ENCODE measurements at regions not wholly inside any gene's neighbourhood (a gene's known extent, or its start where the extent isn't known, plus 50 kb on each side); places are given as distances from the start of the nearest gene placed in this dataset.

- DNase-seq: no peak
- no peaks in the 10 kb centered on the region for H3K36me3 ChIP-seq
- H3K4me1 ChIP-seq: peaks cover 8% of the 10 kb centered on the region
- H3K27ac ChIP-seq: no peak overlapping the region
- H3K4me3 ChIP-seq: no peak overlapping the region
- H3K27me3 ChIP-seq: no peaks in the 10 kb centered on the region
- H3K9me3 ChIP-seq (replicated peaks): no peaks in the 10 kb centered on the region
Observed at GRCh38 chr13:37345869-37346268, 240.4 kb upstream of the CSNK1A1L start.

DNA sequence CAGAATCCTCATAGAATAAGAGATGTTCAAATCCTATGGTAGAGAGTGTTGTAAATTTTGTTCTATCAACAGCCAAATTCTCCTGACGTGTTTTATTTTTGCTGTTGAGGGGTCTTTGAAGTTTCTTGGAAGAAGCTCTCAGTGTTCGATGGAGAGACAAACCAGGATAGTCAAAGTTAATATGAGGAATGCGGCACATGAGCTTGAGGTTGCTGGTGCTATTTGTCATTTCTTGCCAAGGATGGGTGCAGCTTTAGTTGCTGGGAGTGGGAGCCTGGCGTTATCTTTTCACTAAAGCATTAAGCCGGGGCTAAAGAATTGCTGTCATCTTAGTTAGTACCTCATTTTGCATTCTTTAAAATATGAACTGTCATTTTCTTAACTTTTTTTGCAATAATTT lies 239.9 kb upstream of the CSNK1A1L start:
- Histone ChIP-seq H3K27me3 (no peaks in the 10 kb centered on the region), H3K4me1 (peaks cover 11% of the 10 kb centered on the region), H3K36me3 (no peaks in the 10 kb centered on the region), H3K9me3 (replicated peaks) (no peaks in the 10 kb centered on the region), H3K4me3 (no peak overlapping the region), H3K27ac (no peak overlapping the region)
- no peak for DNase-seq

DNA sequence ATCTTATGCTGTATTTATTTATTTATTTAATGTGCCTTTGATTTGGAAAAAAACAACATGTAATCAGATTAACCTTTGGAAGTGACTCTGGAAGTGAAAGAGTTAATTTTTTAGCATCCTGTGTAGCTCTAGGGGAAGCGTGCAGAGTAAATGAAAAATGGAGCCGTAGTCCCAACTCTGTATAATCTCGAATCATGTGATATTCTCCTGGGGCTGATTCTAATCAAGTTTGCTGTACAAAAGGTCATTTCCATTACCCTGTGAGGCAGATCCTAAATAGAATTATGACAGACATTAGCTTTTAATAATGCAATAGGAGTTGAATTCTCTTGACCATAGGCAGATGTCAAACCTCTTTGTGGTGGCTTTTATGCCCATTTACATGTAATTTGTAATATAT lies 238.6 kb upstream of the CSNK1A1L start:
- peaks cover 11% of the 10 kb centered on the region for H3K4me1 ChIP-seq
- H3K27me3 ChIP-seq: no peaks in the 10 kb centered on the region
- H3K27ac ChIP-seq: no peak overlapping the region
- H3K4me3 ChIP-seq: no peak overlapping the region
- no peaks in the 10 kb centered on the region for H3K9me3 ChIP-seq (replicated peaks)
- DNase-seq: no peak
- no peaks in the 10 kb centered on the region for H3K36me3 ChIP-seq

DNA sequence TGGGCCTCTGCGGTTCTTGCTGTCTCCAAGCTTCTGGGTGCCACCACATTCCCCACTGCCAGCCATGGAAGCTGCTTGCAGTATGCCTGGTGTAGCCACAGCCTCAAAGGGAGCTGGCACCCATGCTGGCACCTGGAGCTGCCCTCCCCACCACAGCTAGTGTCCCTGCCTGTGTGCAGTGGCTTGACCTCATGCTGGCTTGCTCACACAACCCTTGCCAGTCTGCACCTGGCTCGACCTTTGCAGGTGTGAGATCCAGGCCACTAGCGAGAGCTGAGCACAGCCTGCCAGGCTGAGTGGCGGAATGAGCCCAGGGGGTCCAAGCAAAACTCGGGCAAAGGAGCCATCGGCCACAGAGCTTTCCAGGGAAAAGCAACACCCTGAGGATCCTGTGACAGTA lies 236.7 kb upstream of the CSNK1A1L start:
- H3K36me3 ChIP-seq: no peaks in the 10 kb centered on the region
- H3K27ac ChIP-seq: no peak overlapping the region
- H3K4me3 ChIP-seq: no peak overlapping the region
- peaks cover 11% of the 10 kb centered on the region for H3K4me1 ChIP-seq
- no peaks in the 10 kb centered on the region for H3K27me3 ChIP-seq
- no peaks in the 10 kb centered on the region for H3K9me3 ChIP-seq (replicated peaks)
- DNase-seq: no peak

- H3K36me3 ChIP-seq: no peaks in the 10 kb centered on the region
- peak overlapping the region; percentile 48 for H3K27ac ChIP-seq
- peaks cover 11% of the 10 kb centered on the region for H3K4me1 ChIP-seq
- no peak overlapping the region for H3K4me3 ChIP-seq
- peak; percentile 71 to 80 for DNase-seq
- no peaks in the 10 kb centered on the region for H3K9me3 ChIP-seq (replicated peaks)
- no peaks in the 10 kb centered on the region for H3K27me3 ChIP-seq
Observed at GRCh38 chr13:37340901-37341670, 235.6 kb upstream of the CSNK1A1L start.

DNA sequence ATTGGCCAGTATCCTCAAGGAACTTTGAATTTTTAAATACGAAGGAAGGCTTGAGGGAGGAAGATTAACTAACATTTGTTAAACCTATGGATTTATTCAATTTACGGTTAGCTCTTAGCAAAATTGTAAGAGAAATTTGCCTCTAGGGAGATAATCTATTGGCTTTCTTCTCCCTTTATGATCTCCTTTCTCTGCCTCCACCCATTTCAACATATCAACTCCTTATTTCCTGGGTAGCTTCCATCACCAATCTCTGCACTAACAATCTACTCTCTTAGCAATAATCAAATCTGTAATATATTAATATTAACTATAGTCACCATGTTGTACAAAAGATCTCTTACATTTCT lies 233.9 kb upstream of the CSNK1A1L start:
- H3K27me3 ChIP-seq: no peaks in the 10 kb centered on the region
- H3K4me1 ChIP-seq: peaks cover 11% of the 10 kb centered on the region
- DNase-seq: no peak
- no peak overlapping the region for H3K27ac ChIP-seq
- no peak overlapping the region for H3K4me3 ChIP-seq
- H3K36me3 ChIP-seq: no peaks in the 10 kb centered on the region
- no peaks in the 10 kb centered on the region for H3K9me3 ChIP-seq (replicated peaks)

DNA sequence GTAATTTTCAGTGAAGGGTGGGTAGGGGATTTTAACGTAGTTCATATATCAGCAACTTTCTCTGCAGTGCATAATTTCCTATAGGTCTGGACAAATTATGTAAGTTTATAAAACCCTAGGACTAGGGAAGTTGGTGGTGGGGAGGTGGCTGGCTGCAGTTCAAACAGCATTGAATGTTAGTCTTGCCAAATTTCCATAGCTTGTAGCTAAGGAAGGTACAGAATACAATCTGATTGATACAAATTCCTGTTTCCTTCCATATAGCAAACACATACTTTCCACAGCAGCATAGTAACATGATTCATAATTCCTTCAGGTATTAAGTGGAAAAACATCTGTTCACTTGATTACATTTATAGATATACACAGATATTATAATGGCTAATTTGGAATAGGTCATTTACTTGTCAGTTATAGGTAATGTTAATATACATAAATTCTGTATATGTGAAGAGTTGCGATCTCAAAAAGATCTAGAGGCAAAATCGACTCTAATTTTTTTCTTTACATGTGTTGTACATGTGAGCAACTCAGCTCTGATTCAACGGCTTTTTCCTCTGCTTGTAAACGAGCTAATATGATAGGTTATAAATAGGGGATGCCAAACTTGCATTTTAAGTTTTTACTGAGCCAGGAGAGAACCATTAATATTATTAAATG lies 233.4 kb upstream of the CSNK1A1L start:
- no peak for DNase-seq
- H3K4me1 ChIP-seq: peaks cover 8% of the 10 kb centered on the region

DNA sequence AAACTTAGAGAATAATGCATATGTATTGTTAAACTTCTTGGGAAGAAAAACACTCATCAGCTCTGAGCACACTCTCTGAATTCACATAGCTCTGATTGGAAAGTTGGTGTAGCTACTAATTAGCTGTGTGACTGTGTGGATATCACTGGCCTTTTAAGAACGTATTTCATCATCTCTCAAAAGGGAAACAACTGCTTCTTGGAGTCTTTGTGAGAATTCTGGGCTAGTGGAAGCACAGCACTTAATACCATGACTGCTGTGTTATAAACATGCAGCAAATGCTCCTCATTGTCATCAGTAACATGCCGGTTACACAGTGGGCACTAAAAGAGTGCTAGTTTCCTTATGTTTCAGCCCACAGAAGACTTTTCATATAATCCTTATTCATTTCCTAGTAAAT lies 220.9 kb upstream of the CSNK1A1L start:
- no peak overlapping the region for H3K27ac ChIP-seq
- peaks cover 2% of the 10 kb centered on the region; the same call in 1 of the 2 replicates for H3K9me3 ChIP-seq (replicated peaks)
- no peak for DNase-seq
- H3K4me1 ChIP-seq: no peaks in the 10 kb centered on the region
- no peaks in the 10 kb centered on the region for H3K36me3 ChIP-seq
- H3K27me3 ChIP-seq: no peaks in the 10 kb centered on the region
- H3K4me3 ChIP-seq: no peak overlapping the region

More for the DNA sequence above, 233.4 kb upstream of the CSNK1A1L start:
- no peak overlapping the region for H3K4me3 ChIP-seq
- H3K9me3 ChIP-seq (replicated peaks): no peaks in the 10 kb centered on the region
- no peaks in the 10 kb centered on the region for H3K36me3 ChIP-seq
- H3K27me3 ChIP-seq: no peaks in the 10 kb centered on the region
- H3K27ac ChIP-seq: no peak overlapping the region

- Histone ChIP-seq H3K4me1 (no peaks in the 10 kb centered on the region), H3K27me3 (no peaks in the 10 kb centered on the region), H3K4me3 (no peak overlapping the region), H3K36me3 (no peaks in the 10 kb centered on the region), H3K27ac (no peak overlapping the region), H3K9me3 (replicated peaks) (no peaks in the 10 kb centered on the region)
- no peak for DNase-seq
Observed at GRCh38 chr13:37319031-37319443, 213.6 kb upstream of the CSNK1A1L start.

- no peak overlapping the region for H3K27ac ChIP-seq
- H3K36me3 ChIP-seq: no peaks in the 10 kb centered on the region
- no peaks in the 10 kb centered on the region for H3K4me1 ChIP-seq
- H3K27me3 ChIP-seq: no peaks in the 10 kb centered on the region
- no peak overlapping the region for H3K4me3 ChIP-seq
- H3K9me3 ChIP-seq (replicated peaks): no peaks in the 10 kb centered on the region
- no peak for DNase-seq
Observed at GRCh38 chr13:37316935-37317334, 211.5 kb upstream of the CSNK1A1L start.

GRCh38 chr13:37313372-37313771 lies 207.9 kb upstream of the CSNK1A1L start:
- H3K27me3 ChIP-seq: no peaks in the 10 kb centered on the region
- H3K27ac ChIP-seq: no peak overlapping the region
- no peaks in the 10 kb centered on the region for H3K4me1 ChIP-seq
- H3K4me3 ChIP-seq: no peak overlapping the region
- H3K36me3 ChIP-seq: no peaks in the 10 kb centered on the region
- H3K9me3 ChIP-seq (replicated peaks): no peaks in the 10 kb centered on the region
- DNase-seq: no peak

- H3K4me3 ChIP-seq: no peak overlapping the region
- peak overlapping the region; percentile 31 for H3K27ac ChIP-seq
- H3K27me3 ChIP-seq: no peaks in the 10 kb centered on the region
- no peaks in the 10 kb centered on the region for H3K36me3 ChIP-seq
- DNase-seq: peak; percentile 69 to 92
- peaks cover 14% of the 10 kb centered on the region for H3K4me1 ChIP-seq
- no peaks in the 10 kb centered on the region for H3K9me3 ChIP-seq (replicated peaks)
Observed at GRCh38 chr13:37306778-37307544, 201.5 kb upstream of the CSNK1A1L start.

DNA sequence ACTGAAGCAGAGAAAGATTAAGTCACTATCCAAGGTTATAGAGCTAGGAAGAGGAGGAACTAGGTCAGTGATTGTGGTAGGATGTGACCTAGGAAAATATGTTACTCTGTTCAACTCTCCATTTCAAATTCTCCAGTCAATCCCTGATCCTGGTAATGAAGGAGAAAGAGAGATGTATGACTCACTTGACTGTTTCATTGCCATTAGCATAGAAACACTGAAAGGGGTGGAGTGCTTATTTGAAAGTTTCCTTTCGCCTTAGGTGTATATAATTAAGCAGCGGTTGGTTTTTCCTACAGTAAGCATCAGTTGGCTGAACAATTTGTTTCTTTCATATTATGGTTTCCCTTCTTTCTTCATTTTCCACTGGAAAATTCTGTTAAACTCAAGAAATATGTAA lies 198.1 kb upstream of the CSNK1A1L start:
- H3K27ac ChIP-seq: no peak overlapping the region
- H3K36me3 ChIP-seq: no peaks in the 10 kb centered on the region
- H3K9me3 ChIP-seq (replicated peaks): no peaks in the 10 kb centered on the region
- DNase-seq: no peak
- no peaks in the 10 kb centered on the region for H3K27me3 ChIP-seq
- no peak overlapping the region for H3K4me3 ChIP-seq
- peaks cover 14% of the 10 kb centered on the region for H3K4me1 ChIP-seq

GRCh38 chr13:37302686-37303085 lies 197.2 kb upstream of the CSNK1A1L start:
- H3K36me3 ChIP-seq: no peaks in the 10 kb centered on the region
- no peaks in the 10 kb centered on the region for H3K27me3 ChIP-seq
- H3K4me3 ChIP-seq: no peak overlapping the region
- H3K27ac ChIP-seq: no peak overlapping the region
- H3K4me1 ChIP-seq: peaks cover 14% of the 10 kb centered on the region
- no peak for DNase-seq
- no peaks in the 10 kb centered on the region for H3K9me3 ChIP-seq (replicated peaks)

DNA sequence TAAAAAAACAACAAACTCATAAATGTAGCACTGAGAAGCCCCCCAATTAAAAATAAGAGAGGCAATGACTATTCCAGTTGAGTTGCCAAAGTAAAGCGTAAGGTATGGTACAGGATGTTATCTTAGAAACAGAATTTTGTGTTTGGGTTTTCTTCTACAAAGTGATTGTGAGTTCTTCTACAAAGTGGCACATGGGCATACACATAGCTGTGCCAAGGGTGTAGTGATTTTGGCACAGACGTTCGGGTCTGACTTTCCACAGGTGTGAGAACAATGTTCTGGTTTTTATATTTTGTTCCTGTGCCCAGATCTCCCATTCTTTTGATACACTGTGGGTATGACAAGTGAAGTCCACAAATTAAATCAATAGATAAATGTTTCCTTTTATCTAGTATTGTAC lies 190.1 kb upstream of the CSNK1A1L start:
- Histone ChIP-seq H3K4me1 (no peaks in the 10 kb centered on the region), H3K27ac (no peak overlapping the region), H3K36me3 (no peaks in the 10 kb centered on the region), H3K9me3 (replicated peaks) (no peaks in the 10 kb centered on the region), H3K27me3 (no peaks in the 10 kb centered on the region), H3K4me3 (no peak overlapping the region)
- DNase-seq: no peak

Data from SJCRH30 (cell line).